Stimulated activated naive B cell treated with anti-CD40 and anti-IgM and Interleukin-4, amounts not matched to agents 10 μg/mL and 1 μg/mL and 100 μg/mL, for 72 hours (primary cell): ENCODE measurements at regions not wholly inside any gene's neighbourhood (a gene's known extent, or its start where the extent isn't known, plus 50 kb on each side); places are given as distances from the start of the nearest gene placed in this dataset.
"Not testable (repeated sequence)": the region's sequence is repeated elsewhere in the genome, so short reads cannot be mapped to it uniquely, and the experiment has no call there.

Source experiments
- ATAC-seq, 2 donors: fragments of 150-1000 bp; cut with Tn5 transposase; replicated peaks; 2 replicates each; pipeline ENCODE4 v1.10.0; 2021; ENCODE audit warnings: moderate library complexity in 1 of 2
- DNase-seq: peaks from one replicate; pipeline ENCODE4 v3.0.0; 2021
- H3K27ac Mint-ChIP-seq: one replicate; pipeline ENCODE4 v1.8.0; 2022; ENCODE audit warnings: mild to moderate bottlenecking, mixed read lengths
- H3K27me3 Mint-ChIP-seq, 2 donors: one replicate each; pipeline ENCODE4 v1.8.0; 2022; ENCODE audit warnings: mixed read lengths in 2 of 2
- H3K36me3 Mint-ChIP-seq, 2 donors: one replicate each; pipeline ENCODE4 v1.8.0; 2022; ENCODE audit warnings: mixed read lengths in 2 of 2, mild to moderate bottlenecking in 1 of 2
- H3K4me1 Mint-ChIP-seq, 2 donors: one replicate each; pipeline ENCODE4 v1.8.0; 2022; ENCODE audit warnings: mixed read lengths in 2 of 2, mild to moderate bottlenecking in 1 of 2
- H3K4me3 Mint-ChIP-seq, 2 donors: one replicate each; pipeline ENCODE4 v1.8.0; 2022; ENCODE audit warnings: mild to moderate bottlenecking in 2 of 2, mixed read lengths in 2 of 2, moderate library complexity in 1 of 2
- H3K9me3 Mint-ChIP-seq, 2 donors: one replicate each; pipeline ENCODE4 v1.8.0; 2022; ENCODE audit warnings: mixed read lengths in 2 of 2, mild to moderate bottlenecking in 1 of 2

- ATAC-seq (no peak), DNase-seq (no peak)
- Mint-ChIP-seq H3K4me3 (no peak overlapping the region), H3K9me3 (peaks cover 0 to 8% of the 10 kb centered on the region in 2 donors), H3K4me1 (no peaks in the 10 kb centered on the region), H3K36me3 (no peaks in the 10 kb centered on the region), H3K27me3 (no peaks in the 10 kb centered on the region), H3K27ac (no peak overlapping the region)
Measured at GRCh38 chr3:39558775-39559306, 91.4 kb downstream of the MOBP start.

GRCh38 chr3:39559543-39559942 is 92.1 kb downstream of the MOBP start:
- Mint-ChIP-seq H3K4me3 (no peak overlapping the region), H3K27ac (no peak overlapping the region), H3K9me3 (peaks cover 0 to 5% of the 10 kb centered on the region in 2 donors), H3K27me3 (no peaks in the 10 kb centered on the region), H3K4me1 (no peaks in the 10 kb centered on the region), H3K36me3 (no peaks in the 10 kb centered on the region)
- no peak for DNase-seq
- ATAC-seq = no peak

GRCh38 chr3:39568508-39568907 is 101.0 kb downstream of the MOBP start:
- peaks cover 0 to 10% of the 10 kb centered on the region in 2 donors for H3K27me3 Mint-ChIP-seq
- H3K4me3 Mint-ChIP-seq = no peak overlapping the region
- no peak overlapping the region for H3K27ac Mint-ChIP-seq
- H3K9me3 Mint-ChIP-seq = peaks cover 0 to 1% of the 10 kb centered on the region in 2 donors
- ATAC-seq = no peak
- no peak for DNase-seq
- H3K4me1 Mint-ChIP-seq = no peaks in the 10 kb centered on the region
- H3K36me3 Mint-ChIP-seq = no peaks in the 10 kb centered on the region

- H3K4me1 Mint-ChIP-seq = no peaks in the 10 kb centered on the region
- peaks cover 0 to 10% of the 10 kb centered on the region in 2 donors for H3K27me3 Mint-ChIP-seq
- no peak overlapping the region for H3K4me3 Mint-ChIP-seq
- ATAC-seq = no peak
- no peak overlapping the region for H3K27ac Mint-ChIP-seq
- H3K36me3 Mint-ChIP-seq = no peaks in the 10 kb centered on the region
- H3K9me3 Mint-ChIP-seq = peaks cover 0 to 1% of the 10 kb centered on the region in 2 donors
- no peak for DNase-seq
Measured at GRCh38 chr3:39569095-39569494, 101.6 kb downstream of the MOBP start.

- no peaks in the 10 kb centered on the region for H3K27me3 Mint-ChIP-seq
- ATAC-seq (no peak), DNase-seq (no peak)
- no peak overlapping the region for H3K4me3 Mint-ChIP-seq
- H3K27ac Mint-ChIP-seq = no peak overlapping the region
- no peaks in the 10 kb centered on the region for H3K4me1 Mint-ChIP-seq
- H3K36me3 Mint-ChIP-seq = no peaks in the 10 kb centered on the region
- H3K9me3 Mint-ChIP-seq = peaks cover 0 to 3% of the 10 kb centered on the region in 2 donors
Measured at GRCh38 chr3:39573392-39573791, 105.9 kb downstream of the MOBP start.

- no peak for ATAC-seq
- H3K36me3 Mint-ChIP-seq = no peaks in the 10 kb centered on the region
- H3K9me3 Mint-ChIP-seq = peaks cover 0 to 3% of the 10 kb centered on the region in 2 donors
- peaks cover 12 to 15% of the 10 kb centered on the region in 2 donors for H3K27me3 Mint-ChIP-seq
- H3K4me1 Mint-ChIP-seq = no peaks in the 10 kb centered on the region
- H3K27ac Mint-ChIP-seq = no peak overlapping the region
- DNase-seq = no peak
- no peak overlapping the region for H3K4me3 Mint-ChIP-seq
Measured at GRCh38 chr3:39577541-39577940, 110.1 kb downstream of the MOBP start.

- not testable (repeated sequence) for H3K4me1 Mint-ChIP-seq
Measured at GRCh38 chr3:39586215-39586614, 118.7 kb downstream of the MOBP start.

GRCh38 chr3:39587113-39587512 is 119.6 kb downstream of the MOBP start:
- Mint-ChIP-seq H3K9me3 (peaks cover 0 to 3% of the 10 kb centered on the region in 2 donors), H3K4me1 (peaks cover 0 to 2% of the 10 kb centered on the region in 2 donors), H3K4me3 (no peak overlapping the region), H3K36me3 (no peaks in the 10 kb centered on the region), H3K27ac (no peak overlapping the region), H3K27me3 (peaks cover 8% of the 10 kb centered on the region in 2 donors)
- DNase-seq (no peak), ATAC-seq (no peak)

More at GRCh38 chr3:39586215-39586614, 118.7 kb downstream of the MOBP start:
- not testable (repeated sequence) for H3K9me3 Mint-ChIP-seq, H3K4me3 Mint-ChIP-seq, ATAC-seq, DNase-seq, H3K27ac Mint-ChIP-seq, H3K36me3 Mint-ChIP-seq
- peaks cover 13 to 16% of the 10 kb centered on the region in 2 donors for H3K27me3 Mint-ChIP-seq

- H3K27me3 Mint-ChIP-seq = peaks cover 0 to 3% of the 10 kb centered on the region in 2 donors
Measured at GRCh38 chr3:39590806-39591205, 123.3 kb downstream of the MOBP start.

GRCh38 chr3:39592311-39593050 is 125.0 kb downstream of the MOBP start:
- Mint-ChIP-seq H3K36me3 (no peaks in the 10 kb centered on the region), H3K27me3 (peaks cover 0 to 3% of the 10 kb centered on the region in 2 donors), H3K9me3 (no peaks in the 10 kb centered on the region), H3K4me1 (peaks cover 0 to 2% of the 10 kb centered on the region in 2 donors), H3K27ac (no peak overlapping the region), H3K4me3 (no peak overlapping the region)
- DNase-seq (no peak), ATAC-seq (no peak)

More at GRCh38 chr3:39590806-39591205, 123.3 kb downstream of the MOBP start:
- Mint-ChIP-seq H3K4me1 (peaks cover 0 to 2% of the 10 kb centered on the region in 2 donors), H3K36me3 (no peaks in the 10 kb centered on the region), H3K4me3 (no peak overlapping the region), H3K9me3 (peaks cover 0 to 2% of the 10 kb centered on the region in 2 donors), H3K27ac (no peak overlapping the region)
- DNase-seq (no peak), ATAC-seq (no peak)

GRCh38 chr3:39593341-39593740 is 125.9 kb downstream of the MOBP start:
- no peak overlapping the region for H3K4me3 Mint-ChIP-seq
- H3K9me3 Mint-ChIP-seq = no peaks in the 10 kb centered on the region
- ATAC-seq (no peak), DNase-seq (no peak)
- H3K27ac Mint-ChIP-seq = no peak overlapping the region
- no peaks in the 10 kb centered on the region for H3K4me1 Mint-ChIP-seq
- no peaks in the 10 kb centered on the region for H3K36me3 Mint-ChIP-seq
- H3K27me3 Mint-ChIP-seq = no peaks in the 10 kb centered on the region

- Mint-ChIP-seq H3K27me3 (peaks cover 8 to 10% of the 10 kb centered on the region in 2 donors), H3K36me3 (no peaks in the 10 kb centered on the region), H3K4me1 (no peaks in the 10 kb centered on the region), H3K27ac (no peak overlapping the region), H3K4me3 (no peak overlapping the region), H3K9me3 (peaks cover 0 to 5% of the 10 kb centered on the region in 2 donors)
- DNase-seq = no peak
- no peak for ATAC-seq
Measured at GRCh38 chr3:39601241-39601640, 133.8 kb downstream of the MOBP start.

- Mint-ChIP-seq H3K9me3 (peaks cover 0 to 9% of the 10 kb centered on the region in 2 donors), H3K36me3 (no peaks in the 10 kb centered on the region), H3K27ac (no peak overlapping the region), H3K27me3 (peaks cover 19 to 21% of the 10 kb centered on the region in 2 donors), H3K4me1 (no peaks in the 10 kb centered on the region), H3K4me3 (no peak overlapping the region)
- DNase-seq (no peak), ATAC-seq (no peak)
Measured at GRCh38 chr3:39605837-39606236, 138.4 kb downstream of the MOBP start.

GRCh38 chr3:39626198-39626597 is 158.7 kb downstream of the MOBP start:
- Mint-ChIP-seq H3K4me3 (no peak overlapping the region), H3K27ac (no peak overlapping the region), H3K4me1 (no peaks in the 10 kb centered on the region), H3K27me3 (peaks cover 11 to 12% of the 10 kb centered on the region in 2 donors), H3K9me3 (peaks cover 14 to 19% of the 10 kb centered on the region in 2 donors), H3K36me3 (peaks cover 0 to 3% of the 10 kb centered on the region in 2 donors)
- ATAC-seq = no peak
- no peak for DNase-seq

- no peaks in the 10 kb centered on the region for H3K4me1 Mint-ChIP-seq
- peaks cover 0 to 5% of the 10 kb centered on the region in 2 donors for H3K27me3 Mint-ChIP-seq
- no peak overlapping the region for H3K27ac Mint-ChIP-seq
- peaks cover 0 to 1% of the 10 kb centered on the region in 2 donors for H3K36me3 Mint-ChIP-seq
- DNase-seq (no peak), ATAC-seq (no peak)
- peaks cover 12 to 14% of the 10 kb centered on the region in 2 donors for H3K9me3 Mint-ChIP-seq
- H3K4me3 Mint-ChIP-seq = no peak overlapping the region
Measured at GRCh38 chr3:39631136-39631535, 163.7 kb downstream of the MOBP start.
